ENCODE measurements at regions not wholly inside any gene's neighbourhood (a gene's known extent, or its start where the extent isn't known, plus 50 kb on each side); places are given as distances from the start of the nearest gene placed in this dataset.
"Not testable (repeated sequence)": the region's sequence is repeated elsewhere in the genome, so short reads cannot be mapped to it uniquely, and the experiment has no call there.

DNA sequence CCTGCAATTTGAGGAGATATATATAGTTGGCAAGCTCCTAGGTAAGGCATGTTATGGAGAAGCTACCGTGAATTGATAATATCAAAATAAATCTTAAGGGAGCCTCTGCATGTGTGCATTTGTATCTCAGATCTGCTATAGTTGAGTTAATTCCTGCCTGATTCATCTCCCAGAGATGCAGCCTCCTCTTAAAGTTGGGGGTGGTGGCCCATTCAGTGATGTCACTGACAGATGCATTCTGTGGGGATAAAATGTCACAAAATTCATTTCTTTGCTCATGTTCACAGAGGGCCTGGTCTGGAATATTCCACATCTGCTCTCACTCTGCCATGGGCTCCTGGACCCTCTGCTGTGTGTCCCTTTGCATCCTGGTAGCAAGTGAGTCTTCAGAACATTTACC is 185.8 kb upstream of the PRSS1 start:
- Histone ChIP-seq H3K9me2 (replicated peaks; ENCODE audit: low read depth, low read length) (no peaks in the 10 kb centered on the region), H3K36me3 (ENCODE audit: insufficient read depth, low read length) (no peaks in the 10 kb centered on the region), H3K4me2 (ENCODE audit: low read depth, low read length, poor library complexity, severe bottlenecking) (no peak overlapping the region), H3K4me3 (ENCODE audit: low read length, poor library complexity, severe bottlenecking) (no peak overlapping the region), H3K27me3 (ENCODE audit: insufficient read depth, low read length, poor library complexity, severe bottlenecking) (no peaks in the 10 kb centered on the region), H3K9ac (ENCODE audit: low read depth, low read length, poor library complexity, severe bottlenecking) (no peak overlapping the region), H2AFZ (ENCODE audit: low read length) (no peak overlapping the region), H3K79me2 (ENCODE audit: insufficient read depth, low read length) (no peaks in the 10 kb centered on the region), H3K4me1 (ENCODE audit: insufficient read depth, low read length, poor library complexity, severe bottlenecking) (peaks cover 24% of the 10 kb centered on the region), H3F3A (ENCODE audit: low read depth) (no peaks in the 10 kb centered on the region), H3K9me3 (ENCODE audit: insufficient read depth, low read depth, low read length) (no peaks in the 10 kb centered on the region), H4K20me1 (ENCODE audit: insufficient read depth, low read length, poor library complexity, severe bottlenecking) (no peaks in the 10 kb centered on the region)
- TF ChIP-seq, protein P1, sequence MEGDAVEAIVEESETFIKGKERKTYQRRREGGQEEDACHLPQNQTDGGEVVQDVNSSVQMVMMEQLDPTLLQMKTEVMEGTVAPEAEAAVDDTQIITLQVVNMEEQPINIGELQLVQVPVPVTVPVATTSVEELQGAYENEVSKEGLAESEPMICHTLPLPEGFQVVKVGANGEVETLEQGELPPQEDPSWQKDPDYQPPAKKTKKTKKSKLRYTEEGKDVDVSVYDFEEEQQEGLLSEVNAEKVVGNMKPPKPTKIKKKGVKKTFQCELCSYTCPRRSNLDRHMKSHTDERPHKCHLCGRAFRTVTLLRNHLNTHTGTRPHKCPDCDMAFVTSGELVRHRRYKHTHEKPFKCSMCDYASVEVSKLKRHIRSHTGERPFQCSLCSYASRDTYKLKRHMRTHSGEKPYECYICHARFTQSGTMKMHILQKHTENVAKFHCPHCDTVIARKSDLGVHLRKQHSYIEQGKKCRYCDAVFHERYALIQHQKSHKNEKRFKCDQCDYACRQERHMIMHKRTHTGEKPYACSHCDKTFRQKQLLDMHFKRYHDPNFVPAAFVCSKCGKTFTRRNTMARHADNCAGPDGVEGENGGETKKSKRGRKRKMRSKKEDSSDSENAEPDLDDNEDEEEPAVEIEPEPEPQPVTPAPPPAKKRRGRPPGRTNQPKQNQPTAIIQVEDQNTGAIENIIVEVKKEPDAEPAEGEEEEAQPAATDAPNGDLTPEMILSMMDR (conservative IDR thresholded peaks at IDR 0.05; ENCODE audit: low read length), result no peak
- TF ChIP-seq EZH2phosphoT487 (IDR thresholded peaks at IDR 0.05; ENCODE audit: borderline replicate concordance), result no peak

DNA sequence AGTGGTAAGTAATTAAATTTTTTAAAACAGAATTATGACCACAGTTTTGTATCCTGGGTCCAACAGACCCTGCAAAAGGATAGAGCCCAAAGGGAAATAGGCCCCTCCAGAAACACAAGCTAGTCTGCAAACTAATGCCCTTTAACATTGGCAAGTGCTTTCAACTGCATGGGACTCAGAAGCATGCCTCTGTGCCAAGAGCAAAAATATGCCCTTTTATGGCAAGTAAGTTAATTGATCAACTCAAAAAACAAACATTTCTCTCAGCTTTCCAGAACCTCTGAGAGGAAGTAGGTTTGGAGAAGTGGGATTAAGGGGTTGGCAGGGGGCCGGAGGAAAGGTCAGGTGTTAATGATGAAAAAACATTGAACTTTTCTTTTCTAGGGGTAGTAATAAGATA is 186.6 kb upstream of the PRSS1 start:
- no peaks in the 10 kb centered on the region for H3K9me3 ChIP-seq (ENCODE audit: insufficient read depth, low read depth, low read length)
- no peak overlapping the region for H3K4me2 ChIP-seq (ENCODE audit: low read depth, low read length, poor library complexity, severe bottlenecking)
- no peaks in the 10 kb centered on the region for H4K20me1 ChIP-seq (ENCODE audit: insufficient read depth, low read length, poor library complexity, severe bottlenecking)
- no peak overlapping the region for H2AFZ ChIP-seq (ENCODE audit: low read length)
- no peaks in the 10 kb centered on the region for H3K79me2 ChIP-seq (ENCODE audit: insufficient read depth, low read length)
- TF ChIP-seq, protein P1 (conservative IDR thresholded peaks at IDR 0.05; ENCODE audit: low read length), result no peak
- TF ChIP-seq EZH2phosphoT487 (IDR thresholded peaks at IDR 0.05; ENCODE audit: borderline replicate concordance), result no peak
- no peaks in the 10 kb centered on the region for H3K9me2 ChIP-seq (replicated peaks; ENCODE audit: low read depth, low read length)
- H3K9ac ChIP-seq (ENCODE audit: low read depth, low read length, poor library complexity, severe bottlenecking), result no peak overlapping the region
- no peaks in the 10 kb centered on the region for H3K27me3 ChIP-seq (ENCODE audit: insufficient read depth, low read length, poor library complexity, severe bottlenecking)
- H3K4me3 ChIP-seq (ENCODE audit: low read length, poor library complexity, severe bottlenecking), result no peak overlapping the region
- no peaks in the 10 kb centered on the region for H3F3A ChIP-seq (ENCODE audit: low read depth)
- peaks cover 21% of the 10 kb centered on the region for H3K4me1 ChIP-seq (ENCODE audit: insufficient read depth, low read length, poor library complexity, severe bottlenecking)
- H3K36me3 ChIP-seq (ENCODE audit: insufficient read depth, low read length), result no peaks in the 10 kb centered on the region

DNA sequence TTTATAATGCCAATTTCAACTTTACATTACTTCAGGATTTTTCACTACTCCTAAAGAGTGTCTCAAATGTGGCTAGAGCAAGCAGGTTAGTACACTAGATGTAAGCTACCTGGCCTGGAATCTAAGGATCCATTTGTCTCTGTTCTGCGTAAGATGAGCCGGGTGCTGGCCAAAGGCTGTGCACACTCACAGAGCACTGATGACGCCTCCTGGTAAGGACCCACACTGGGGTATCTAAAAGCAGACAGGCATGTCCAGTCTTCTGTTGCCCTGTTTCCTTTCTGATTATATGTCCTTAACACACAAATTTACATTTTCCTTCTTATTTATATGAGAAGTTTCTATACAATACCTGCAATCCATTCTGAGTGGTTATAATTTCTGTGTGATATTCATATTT is 187.9 kb upstream of the PRSS1 start:
- not testable (repeated sequence) for H3K9ac ChIP-seq (ENCODE audit: low read depth, low read length, poor library complexity, severe bottlenecking); H3K27me3 ChIP-seq (ENCODE audit: insufficient read depth, low read length, poor library complexity, severe bottlenecking); H3K4me2 ChIP-seq (ENCODE audit: low read depth, low read length, poor library complexity, severe bottlenecking); H2AFZ ChIP-seq (ENCODE audit: low read length); H3K9me2 ChIP-seq (replicated peaks; ENCODE audit: low read depth, low read length); H3K4me3 ChIP-seq (ENCODE audit: low read length, poor library complexity, severe bottlenecking); H3F3A ChIP-seq (ENCODE audit: low read depth); H3K9me3 ChIP-seq (ENCODE audit: insufficient read depth, low read depth, low read length); H3K79me2 ChIP-seq (ENCODE audit: insufficient read depth, low read length); H4K20me1 ChIP-seq (ENCODE audit: insufficient read depth, low read length, poor library complexity, severe bottlenecking); H3K36me3 ChIP-seq (ENCODE audit: insufficient read depth, low read length)
- peaks cover 34% of the 10 kb centered on the region for H3K4me1 ChIP-seq (ENCODE audit: insufficient read depth, low read length, poor library complexity, severe bottlenecking)

DNA sequence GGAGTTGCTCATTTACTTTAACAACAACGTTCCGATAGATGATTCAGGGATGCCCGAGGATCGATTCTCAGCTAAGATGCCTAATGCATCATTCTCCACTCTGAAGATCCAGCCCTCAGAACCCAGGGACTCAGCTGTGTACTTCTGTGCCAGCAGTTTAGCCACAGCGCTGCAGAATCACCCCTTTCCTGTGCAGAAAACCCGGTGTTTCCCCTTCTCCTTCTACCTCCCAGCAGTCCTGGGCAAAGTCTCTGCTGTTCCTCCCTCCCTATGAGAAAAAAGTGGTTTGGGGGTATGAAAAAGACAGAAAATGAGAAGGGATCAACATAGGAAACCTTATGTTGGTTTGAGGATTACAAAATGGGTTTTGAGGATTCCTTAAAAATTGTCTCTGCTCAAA is 188.5 kb upstream of the PRSS1 start:
- not testable (repeated sequence) for H3K27me3 ChIP-seq (ENCODE audit: insufficient read depth, low read length, poor library complexity, severe bottlenecking); H3K9ac ChIP-seq (ENCODE audit: low read depth, low read length, poor library complexity, severe bottlenecking); H3K36me3 ChIP-seq (ENCODE audit: insufficient read depth, low read length); H3K79me2 ChIP-seq (ENCODE audit: insufficient read depth, low read length); H3K9me3 ChIP-seq (ENCODE audit: insufficient read depth, low read depth, low read length); H3K4me2 ChIP-seq (ENCODE audit: low read depth, low read length, poor library complexity, severe bottlenecking); H3K9me2 ChIP-seq (replicated peaks; ENCODE audit: low read depth, low read length); H3K4me3 ChIP-seq (ENCODE audit: low read length, poor library complexity, severe bottlenecking); H4K20me1 ChIP-seq (ENCODE audit: insufficient read depth, low read length, poor library complexity, severe bottlenecking); H3F3A ChIP-seq (ENCODE audit: low read depth); H2AFZ ChIP-seq (ENCODE audit: low read length)
- H3K4me1 ChIP-seq (ENCODE audit: insufficient read depth, low read length, poor library complexity, severe bottlenecking), result peaks cover 38% of the 10 kb centered on the region

Measured in Loucy (cell line).